ENCODE measurements at regions not wholly inside any gene's neighbourhood (a gene's known extent, or its start where the extent isn't known, plus 50 kb on each side); places are given as distances from the start of the nearest gene placed in this dataset.

DNA sequence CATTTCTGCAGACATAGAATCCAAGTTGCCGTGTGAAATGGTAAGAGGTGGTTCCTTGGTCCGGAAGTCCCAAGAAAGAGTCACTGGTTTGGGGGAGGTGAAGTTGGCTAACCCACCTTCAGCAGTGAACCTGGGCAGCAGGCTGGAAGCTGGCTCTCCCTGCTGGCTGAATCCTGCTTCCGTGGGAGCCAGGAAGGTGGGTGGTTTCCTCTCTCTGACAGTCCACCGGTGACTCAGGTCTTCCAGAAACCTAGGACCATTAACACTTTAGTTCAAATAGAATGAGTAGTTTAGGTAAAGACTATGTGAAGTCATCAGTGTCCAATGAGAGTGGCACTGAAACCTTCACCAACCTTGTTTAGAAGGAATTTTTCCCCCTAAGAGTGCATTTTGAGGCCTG, 87.4 kb upstream of the CACNA2D3 start:
- 67% methylated on average over 4 of the region's 4 CpGs for WGBS
- DNase-seq (ENCODE audit: extremely low spot score) = no peak

DNA sequence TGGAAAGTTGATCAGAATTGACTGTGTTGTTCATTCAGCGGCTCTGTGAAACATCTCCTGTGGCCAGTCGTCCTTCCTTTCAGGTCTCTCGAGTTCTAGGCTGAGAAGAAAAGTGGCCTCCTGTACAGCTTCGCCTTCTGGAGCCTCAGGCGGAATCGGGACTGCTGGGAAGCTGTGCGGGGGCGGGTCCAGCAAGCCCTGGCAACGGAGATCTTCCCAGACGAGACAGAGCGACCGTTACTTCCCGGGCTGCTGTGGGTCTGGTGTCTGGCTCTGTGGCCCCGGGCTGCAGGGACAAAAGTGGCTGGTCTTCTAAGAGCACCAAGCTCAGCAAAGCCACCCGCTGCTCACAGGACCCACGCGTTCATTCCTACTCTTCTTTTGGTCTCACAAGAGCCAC, 88.6 kb upstream of the CACNA2D3 start:
- DNase-seq (ENCODE audit: extremely low spot score) = no peak
- intact Hi-C loops (cut with DNase I) = no loop called here
- Histone ChIP-seq H3K27me3 (no peaks in the 10 kb centered on the region), H3K4me1 (no peaks in the 10 kb centered on the region), H3K27ac (replicated peaks in 1 of 4) (no peak overlapping the region), H3K4me3 (no peak overlapping the region), H3K9me3 (no peaks in the 10 kb centered on the region), H3K36me3 (no peaks in the 10 kb centered on the region)
- TF ChIP-seq EP300 (IDR thresholded peaks at IDR 0.05) (no peak), POLR2A (IDR thresholded peaks at IDR 0.05; ENCODE audit: low read depth) (no peak), POLR2AphosphoS5 (IDR thresholded peaks at IDR 0.05) (no peak)
- TF ChIP-seq, protein P1, sequence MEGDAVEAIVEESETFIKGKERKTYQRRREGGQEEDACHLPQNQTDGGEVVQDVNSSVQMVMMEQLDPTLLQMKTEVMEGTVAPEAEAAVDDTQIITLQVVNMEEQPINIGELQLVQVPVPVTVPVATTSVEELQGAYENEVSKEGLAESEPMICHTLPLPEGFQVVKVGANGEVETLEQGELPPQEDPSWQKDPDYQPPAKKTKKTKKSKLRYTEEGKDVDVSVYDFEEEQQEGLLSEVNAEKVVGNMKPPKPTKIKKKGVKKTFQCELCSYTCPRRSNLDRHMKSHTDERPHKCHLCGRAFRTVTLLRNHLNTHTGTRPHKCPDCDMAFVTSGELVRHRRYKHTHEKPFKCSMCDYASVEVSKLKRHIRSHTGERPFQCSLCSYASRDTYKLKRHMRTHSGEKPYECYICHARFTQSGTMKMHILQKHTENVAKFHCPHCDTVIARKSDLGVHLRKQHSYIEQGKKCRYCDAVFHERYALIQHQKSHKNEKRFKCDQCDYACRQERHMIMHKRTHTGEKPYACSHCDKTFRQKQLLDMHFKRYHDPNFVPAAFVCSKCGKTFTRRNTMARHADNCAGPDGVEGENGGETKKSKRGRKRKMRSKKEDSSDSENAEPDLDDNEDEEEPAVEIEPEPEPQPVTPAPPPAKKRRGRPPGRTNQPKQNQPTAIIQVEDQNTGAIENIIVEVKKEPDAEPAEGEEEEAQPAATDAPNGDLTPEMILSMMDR (IDR thresholded peaks at IDR 0.05) = no peak
- WGBS = 82% methylated on average over 17 of the region's 17 CpGs

More for the DNA sequence above, 87.4 kb upstream of the CACNA2D3 start:
- Histone ChIP-seq H3K36me3 (no peaks in the 10 kb centered on the region), H3K4me3 (no peak overlapping the region), H3K9me3 (no peaks in the 10 kb centered on the region), H3K27ac (replicated peaks in 1 of 4) (no peak overlapping the region), H3K4me1 (no peaks in the 10 kb centered on the region), H3K27me3 (no peaks in the 10 kb centered on the region)
- intact Hi-C loops (cut with DNase I) = no loop called here
- no peak for TF ChIP-seq POLR2AphosphoS5 (IDR thresholded peaks at IDR 0.05)
- TF ChIP-seq POLR2A (IDR thresholded peaks at IDR 0.05; ENCODE audit: low read depth) = no peak
- TF ChIP-seq, protein P1 (IDR thresholded peaks at IDR 0.05) = no peak
- TF ChIP-seq EP300 (IDR thresholded peaks at IDR 0.05) = no peak

DNA sequence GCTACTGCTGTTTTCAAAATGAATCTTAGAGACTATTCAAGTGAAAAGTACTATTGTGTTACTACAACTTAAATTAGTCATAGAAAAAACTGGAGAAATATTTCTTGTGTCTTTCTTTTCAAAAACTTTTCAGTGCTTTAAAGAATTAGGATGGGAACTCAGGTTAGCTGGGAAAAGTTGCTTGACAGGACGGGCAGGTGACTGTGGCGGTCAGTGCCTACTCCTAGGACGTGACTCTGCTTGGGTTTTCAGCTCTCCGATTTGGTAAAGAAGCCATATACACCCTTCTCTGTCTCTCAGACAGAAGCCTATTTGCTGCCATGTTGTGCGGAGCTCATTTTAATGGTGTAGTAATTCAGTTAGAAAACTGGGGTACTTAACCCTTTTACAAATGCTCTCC, 89.8 kb upstream of the CACNA2D3 start:
- no peak for TF ChIP-seq EP300 (IDR thresholded peaks at IDR 0.05)
- TF ChIP-seq POLR2A (IDR thresholded peaks at IDR 0.05; ENCODE audit: low read depth) = no peak
- TF ChIP-seq, protein P1 (IDR thresholded peaks at IDR 0.05) = no peak
- no peak for TF ChIP-seq POLR2AphosphoS5 (IDR thresholded peaks at IDR 0.05)

DNA sequence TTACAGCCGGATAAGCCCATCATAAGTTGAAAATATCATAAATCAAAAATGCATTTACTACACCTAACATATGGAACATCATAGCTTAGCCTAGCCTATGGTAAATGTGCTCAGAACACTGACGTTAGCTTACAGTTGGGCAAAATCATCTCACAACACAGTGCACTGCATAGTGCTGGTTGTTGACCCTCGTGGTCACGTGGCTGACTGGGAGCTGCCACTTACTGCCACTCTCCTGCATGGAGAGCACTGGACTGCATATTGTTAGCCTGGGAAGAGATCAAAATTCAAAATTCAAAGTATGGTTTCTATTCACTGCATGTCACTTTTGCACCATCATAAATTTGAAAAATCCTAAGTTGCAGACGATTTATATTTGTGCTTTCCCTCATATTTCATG, 94.0 kb upstream of the CACNA2D3 start:
- Histone ChIP-seq H3K4me3 (no peak overlapping the region), H3K9me3 (no peaks in the 10 kb centered on the region), H3K27me3 (no peaks in the 10 kb centered on the region), H3K27ac (replicated peaks in 1 of 4) (no peak overlapping the region), H3K36me3 (no peaks in the 10 kb centered on the region), H3K4me1 (peaks cover 0 to 9% (median 7%) of the 10 kb centered on the region in 4 donors)
- intact Hi-C loops (cut with DNase I) = no loop called here
- TF ChIP-seq POLR2A (IDR thresholded peaks at IDR 0.05; ENCODE audit: low read depth) (no peak), EP300 (IDR thresholded peaks at IDR 0.05) (no peak), POLR2AphosphoS5 (IDR thresholded peaks at IDR 0.05) (no peak)
- TF ChIP-seq, protein P1 (IDR thresholded peaks at IDR 0.05) = no peak
- no peak for DNase-seq (ENCODE audit: extremely low spot score)
- 90% methylated on average over 5 of the region's 5 CpGs for WGBS

More for the DNA sequence above, 89.8 kb upstream of the CACNA2D3 start:
- Histone ChIP-seq H3K4me1 (no peaks in the 10 kb centered on the region), H3K27ac (replicated peaks in 1 of 4) (no peak overlapping the region), H3K36me3 (no peaks in the 10 kb centered on the region), H3K9me3 (no peaks in the 10 kb centered on the region), H3K4me3 (no peak overlapping the region), H3K27me3 (no peaks in the 10 kb centered on the region)
- intact Hi-C loops (cut with DNase I) = no loop called here
- DNase-seq (ENCODE audit: extremely low spot score) = no peak
- 87% methylated on average over 5 of the region's 5 CpGs for WGBS

DNA sequence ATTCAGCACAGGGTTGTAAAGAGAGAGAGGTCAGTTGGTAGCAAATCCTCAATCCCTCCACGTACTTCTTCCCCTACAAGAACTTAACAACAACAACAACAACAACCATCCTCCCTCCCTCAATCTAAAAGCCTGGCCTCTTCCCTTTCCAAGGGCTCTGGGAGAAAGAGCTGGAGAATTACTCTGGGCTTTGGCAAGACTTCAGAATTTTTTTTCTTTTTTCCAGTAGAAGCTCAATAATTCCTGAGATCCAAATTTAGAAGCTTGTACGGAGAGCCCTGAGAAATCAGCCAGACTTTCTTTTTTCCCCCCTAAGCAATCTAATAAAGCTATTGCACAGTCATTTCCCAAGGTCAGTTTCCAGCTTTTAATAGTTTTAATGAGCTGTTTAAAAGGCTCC, 95.8 kb upstream of the CACNA2D3 start:
- intact Hi-C loops (cut with DNase I) = no loop called here

More for the DNA sequence above, 95.8 kb upstream of the CACNA2D3 start:
- no peaks in the 10 kb centered on the region for H3K27me3 ChIP-seq
- no peak overlapping the region for H3K4me3 ChIP-seq
- peaks cover 0 to 9% (median 7%) of the 10 kb centered on the region in 4 donors for H3K4me1 ChIP-seq
- DNase-seq (ENCODE audit: extremely low spot score) = no peak
- no peaks in the 10 kb centered on the region for H3K9me3 ChIP-seq
- no peaks in the 10 kb centered on the region for H3K36me3 ChIP-seq
- no peak overlapping the region for H3K27ac ChIP-seq (replicated peaks in 1 of 4)
- TF ChIP-seq, protein P1 (IDR thresholded peaks at IDR 0.05) = no peak
- TF ChIP-seq EP300 (IDR thresholded peaks at IDR 0.05) (no peak), POLR2AphosphoS5 (IDR thresholded peaks at IDR 0.05) (no peak), POLR2A (IDR thresholded peaks at IDR 0.05; ENCODE audit: low read depth) (no peak)
- WGBS = 22% methylated on average over 2 of the region's 2 CpGs
